Right ventricle myocardium inferior (tissue), 1 donor: ENCODE measurements at regions not wholly inside any gene's neighbourhood (a gene's known extent, or its start where the extent isn't known, plus 50 kb on each side); places are given as distances from the start of the nearest gene placed in this dataset.

Experiments used
- ATAC-seq: fragments of 200-7000 bp; cut with Tn5 transposase; one replicate; pipeline ENCODE4 v1.9.1; 2020; ENCODE audit warnings: mild to moderate bottlenecking, moderate library complexity
- DNase-seq: peaks from one replicate; pipeline ENCODE4 v3.0.0; 2021; ENCODE audit errors: missing footprints
- intact Hi-C: fragments of 100-400 bp; cut with DNase I; formaldehyde crosslinking; loops from one replicate; pipeline ENCODE4 v1.11.0; 2022
- donor health status: DM: no; HTN: yes; CAD: no; lungs with severe emphysema.

DNA sequence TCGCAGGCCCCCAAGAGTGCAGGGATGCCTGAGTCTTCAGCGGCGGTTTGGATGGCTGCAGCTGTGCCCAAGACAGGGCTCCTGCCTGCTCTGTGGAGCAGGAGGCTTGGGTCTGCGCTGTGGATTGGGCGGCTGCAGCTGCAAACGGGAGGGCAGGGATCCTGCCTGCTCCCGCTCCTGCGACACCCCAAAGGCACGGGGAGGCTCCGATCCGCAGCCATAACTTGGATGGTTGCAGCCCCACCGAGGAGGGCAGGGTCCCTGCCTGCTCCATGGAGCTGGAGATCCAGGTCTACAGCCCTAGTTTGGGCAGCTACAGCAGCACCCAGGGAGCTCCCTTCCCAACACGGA lies 898.8 kb upstream of the NEGR1 start:
- ATAC-seq, result no peak
- no peak for DNase-seq
- intact Hi-C loops, result no loop called here

DNA sequence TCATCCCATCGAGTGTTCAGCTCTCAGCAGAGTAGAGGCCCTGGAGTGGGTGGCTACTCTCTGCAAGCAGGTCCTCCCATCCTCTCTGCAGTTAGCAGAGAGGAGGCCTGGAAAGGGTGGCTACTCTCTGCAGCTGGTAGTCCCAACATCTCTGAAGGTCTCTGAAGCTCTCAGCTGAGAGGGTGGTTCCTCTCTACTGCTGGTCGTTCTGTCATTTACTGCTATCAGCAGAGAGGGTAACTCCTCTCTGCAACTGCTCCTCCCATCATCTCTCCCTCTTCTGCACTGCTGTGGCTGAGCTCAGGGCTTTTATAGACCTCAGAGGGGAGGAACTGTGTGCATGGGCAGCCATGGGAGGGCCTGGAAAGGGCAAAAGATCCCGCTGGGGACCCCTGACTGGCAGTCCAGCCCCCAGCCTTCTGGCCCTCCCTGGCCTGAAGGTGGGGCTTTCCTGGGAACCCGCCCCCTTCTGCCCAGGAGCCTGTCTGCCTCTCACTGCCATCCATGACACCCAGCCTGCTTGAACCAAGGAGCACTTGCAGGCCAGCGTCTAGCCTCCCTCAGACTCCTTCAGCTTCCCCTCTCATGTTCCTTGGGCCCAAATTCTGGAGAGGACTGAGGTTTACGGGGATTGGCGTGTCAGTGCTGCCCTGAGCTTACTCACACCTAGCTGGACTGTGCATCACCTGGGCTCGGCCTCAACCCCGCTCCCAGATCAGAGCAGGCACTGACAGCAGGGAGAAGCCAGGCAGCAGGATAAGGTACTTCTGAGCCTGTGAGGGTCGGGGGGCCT lies 898.3 kb upstream of the NEGR1 start:
- DNase-seq, result no peak
- no peak for ATAC-seq
- intact Hi-C loops, result no loop called here

DNA sequence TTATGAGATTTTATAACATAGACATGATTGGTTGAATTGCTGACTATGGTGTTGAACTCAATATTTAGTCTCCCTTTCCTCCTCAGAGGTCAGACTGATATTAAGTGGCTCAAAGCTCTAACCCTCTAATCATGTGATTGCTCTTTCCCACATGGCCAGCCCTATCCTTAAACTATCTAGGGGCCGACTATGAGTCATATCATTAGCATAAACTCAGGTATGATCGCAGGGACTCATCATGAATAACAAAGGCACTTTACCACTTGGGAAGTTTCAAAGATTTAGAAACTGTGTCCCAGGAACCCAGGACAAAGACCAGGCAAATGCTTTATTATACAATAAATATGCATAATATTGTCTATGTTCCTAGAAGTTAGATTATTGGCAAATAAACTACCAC lies 894.6 kb upstream of the NEGR1 start:
- no peak for DNase-seq
- no peak for ATAC-seq
- intact Hi-C loops, result no loop called here

DNA sequence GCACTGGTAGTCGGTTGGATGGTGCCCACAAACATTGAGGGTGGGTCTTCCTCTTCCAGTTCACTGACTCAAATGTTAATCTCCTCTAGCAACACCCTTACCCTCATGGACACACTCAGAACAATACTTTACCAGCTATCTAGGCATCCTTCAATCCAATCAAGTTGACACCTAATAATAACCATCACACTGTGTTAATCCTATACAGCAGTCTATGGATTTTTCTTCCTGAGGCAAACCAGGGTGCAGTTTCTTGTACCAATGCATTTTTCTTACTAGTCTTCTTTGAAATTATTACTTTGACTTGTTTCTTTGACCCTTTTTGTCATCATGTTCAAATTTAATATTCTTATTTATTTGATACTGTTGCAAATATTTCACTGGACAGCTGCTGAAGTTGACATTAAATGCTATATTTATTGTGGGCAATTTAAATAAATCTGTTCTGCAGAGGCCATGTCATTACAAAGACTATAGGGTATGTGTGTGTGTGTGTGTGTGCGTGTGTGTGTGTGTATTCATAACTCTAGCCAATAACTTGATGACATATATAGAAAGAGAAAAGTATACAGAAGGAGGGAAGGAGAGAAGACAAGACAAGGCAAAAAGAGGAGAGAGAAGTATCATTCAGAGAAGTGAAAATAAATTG lies 884.8 kb upstream of the NEGR1 start:
- DNase-seq (no peak), ATAC-seq (no peak)
- intact Hi-C loops, result no loop called here

DNA sequence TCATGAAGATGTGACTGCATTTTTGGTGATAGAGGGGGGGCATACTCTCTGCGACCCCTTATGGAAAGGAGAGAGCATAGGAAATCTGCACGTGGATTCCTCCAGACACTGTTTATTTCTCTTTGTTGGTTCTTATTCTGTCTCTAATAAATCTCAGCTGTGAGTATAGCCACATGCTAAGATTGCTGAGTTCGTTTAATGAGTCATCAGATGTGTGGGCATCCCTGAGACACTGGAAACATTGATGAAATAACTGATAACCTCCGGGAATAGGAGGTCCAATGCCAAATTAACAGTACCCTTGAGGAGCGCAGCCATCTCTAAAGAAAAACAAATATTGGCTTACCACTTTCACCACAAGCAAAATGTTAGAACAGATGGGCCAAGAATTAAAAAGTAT lies 880.2 kb upstream of the NEGR1 start:
- intact Hi-C loops, result no loop called here
- no peak for ATAC-seq

DNA sequence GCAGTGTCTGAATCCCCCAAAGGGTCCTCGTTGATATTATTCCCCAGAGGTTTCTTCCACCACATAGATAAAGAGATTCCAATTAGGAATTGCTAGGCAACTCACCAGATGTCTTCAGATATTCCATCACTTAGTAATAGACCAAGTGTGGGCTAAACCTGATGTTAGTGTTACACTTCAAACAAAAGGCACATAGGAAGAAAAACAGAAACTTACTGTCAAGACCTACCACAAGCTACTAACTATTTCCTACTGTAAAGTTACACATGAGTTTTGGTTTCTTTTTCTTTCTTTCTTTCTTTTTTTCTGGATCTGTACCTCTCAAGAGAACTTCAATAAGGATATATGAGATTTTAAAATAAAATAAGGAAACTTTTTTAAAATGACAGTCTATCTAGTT lies 879.1 kb upstream of the NEGR1 start:
- no peak for DNase-seq
- intact Hi-C loops, result no loop called here
- ATAC-seq, result no peak

More for the DNA sequence above, 880.2 kb upstream of the NEGR1 start:
- no peak for DNase-seq

DNA sequence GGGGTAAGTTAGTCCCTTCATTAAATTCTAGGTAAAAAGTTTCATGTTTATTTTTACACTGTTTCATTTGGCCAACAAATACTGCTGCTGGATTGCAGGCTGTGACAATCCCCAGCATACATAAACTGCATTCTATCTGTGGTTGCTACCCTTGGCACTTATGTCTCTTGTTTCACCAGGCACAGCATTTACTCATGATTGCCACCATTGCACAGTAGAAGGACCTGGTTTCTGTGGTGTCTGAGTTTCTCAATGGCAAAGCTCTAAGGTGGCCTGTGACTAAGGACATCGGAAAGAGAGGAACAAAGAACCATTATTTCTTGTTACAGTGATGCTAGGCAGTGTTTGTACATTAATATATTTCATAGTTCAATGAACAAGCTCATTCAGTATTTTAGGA lies 878.4 kb upstream of the NEGR1 start:
- ATAC-seq (no peak), DNase-seq (no peak)
- intact Hi-C loops, result no loop called here

DNA sequence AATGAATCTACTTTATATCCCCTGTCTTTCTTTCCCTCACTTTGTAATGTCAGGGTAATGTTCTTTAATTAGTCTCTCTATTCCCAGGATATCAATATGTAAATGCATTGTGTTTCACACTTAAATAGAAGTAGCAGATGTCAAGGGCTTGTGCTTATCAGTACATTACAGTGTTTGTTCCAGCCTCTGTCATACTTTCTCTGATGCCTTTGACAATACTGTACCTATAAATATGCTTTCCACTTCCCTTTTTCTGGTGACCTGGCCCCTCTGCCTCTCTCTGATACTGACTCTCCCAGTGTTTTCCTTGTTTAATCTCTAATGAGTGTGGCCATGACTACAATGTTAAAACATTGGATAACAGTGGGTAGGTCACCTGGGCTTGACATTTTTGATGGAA lies 862.0 kb upstream of the NEGR1 start:
- ATAC-seq (no peak), DNase-seq (no peak)
- intact Hi-C loops, result no loop called here

DNA sequence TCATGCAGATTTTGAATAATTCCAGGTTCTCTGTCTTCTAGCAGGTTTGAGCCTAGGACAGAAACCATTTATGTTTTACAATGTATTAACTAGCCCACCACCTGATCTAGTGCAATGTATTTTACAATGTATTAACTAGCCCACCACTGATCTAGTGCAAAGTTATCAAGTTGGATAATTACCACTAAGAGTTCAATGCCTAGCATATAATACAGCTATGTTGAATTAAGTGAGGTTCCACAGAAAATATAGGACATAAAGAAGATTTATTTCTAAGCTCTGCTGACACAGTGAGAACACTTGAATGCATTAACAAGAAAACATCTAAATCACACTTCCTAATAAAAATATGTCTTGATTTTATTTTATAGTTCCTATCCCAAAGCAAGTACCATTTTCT lies 854.6 kb upstream of the NEGR1 start:
- intact Hi-C loops, result no loop called here
- ATAC-seq, result no peak
- DNase-seq, result no peak

DNA sequence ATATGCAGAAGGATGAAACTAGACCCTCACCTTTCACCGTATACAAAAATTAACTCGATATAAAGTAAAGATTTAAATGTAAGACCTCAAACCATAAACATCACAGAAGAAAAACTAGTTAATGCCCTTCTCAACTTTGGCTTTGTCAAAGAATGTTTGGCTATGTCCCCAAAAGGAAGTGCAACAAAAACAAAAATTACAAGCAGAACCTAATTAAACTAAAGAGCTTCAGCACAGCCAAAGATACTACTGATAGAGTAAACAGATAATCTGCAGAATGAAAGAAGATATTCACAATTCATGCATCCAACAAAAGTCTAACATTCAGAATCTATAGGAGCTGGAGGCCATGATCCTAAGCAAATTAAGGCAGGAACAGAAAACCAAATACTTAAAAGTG lies 824.6 kb upstream of the NEGR1 start:
- DNase-seq (no peak), ATAC-seq (no peak)
- intact Hi-C loops, result no loop called here

DNA sequence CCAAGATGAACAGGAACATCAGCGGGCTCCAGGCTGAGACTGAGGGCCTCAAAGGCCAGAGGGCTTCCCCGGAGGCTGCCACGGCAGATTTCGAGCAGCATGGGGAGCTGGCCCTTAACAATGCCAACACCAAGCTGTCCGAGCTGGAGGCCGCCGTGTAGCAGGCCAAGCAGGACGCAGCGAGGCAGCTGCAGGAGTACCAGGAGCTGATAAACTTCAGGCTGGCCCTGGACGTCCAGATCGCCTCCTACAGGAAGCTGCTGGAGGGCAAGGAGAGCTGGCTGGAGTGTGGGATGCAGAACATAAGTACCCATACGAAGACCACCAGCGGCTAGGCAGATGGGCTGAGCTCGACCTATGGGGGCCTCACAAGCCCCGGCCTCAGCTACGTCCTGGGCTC lies 823.4 kb upstream of the NEGR1 start:
- intact Hi-C loops, result no loop called here
- no peak for DNase-seq

DNA sequence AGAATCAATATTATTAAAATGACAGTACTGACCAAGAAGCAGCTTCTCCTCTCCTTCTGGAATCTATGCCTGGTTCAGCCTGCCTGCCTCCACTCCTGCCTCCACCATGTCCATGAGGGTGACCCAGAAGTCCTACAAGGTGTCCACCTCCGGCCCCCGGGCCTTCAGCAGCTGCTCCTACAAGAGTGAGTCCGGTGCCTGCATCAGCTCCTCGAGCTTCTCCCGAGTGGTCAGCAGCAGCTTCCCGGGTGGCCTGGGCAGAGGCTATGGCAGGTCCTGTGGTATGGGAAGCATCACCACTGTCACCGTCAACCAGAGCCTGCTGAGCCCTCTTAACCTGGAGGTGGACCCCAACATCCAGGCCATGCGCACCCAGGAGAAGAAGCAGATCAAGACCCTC lies 822.4 kb upstream of the NEGR1 start:
- intact Hi-C loops, result no loop called here
- ATAC-seq (no peak), DNase-seq (peak; percentile 66)

More for the DNA sequence above, 823.4 kb upstream of the NEGR1 start:
- no peak for ATAC-seq

DNA sequence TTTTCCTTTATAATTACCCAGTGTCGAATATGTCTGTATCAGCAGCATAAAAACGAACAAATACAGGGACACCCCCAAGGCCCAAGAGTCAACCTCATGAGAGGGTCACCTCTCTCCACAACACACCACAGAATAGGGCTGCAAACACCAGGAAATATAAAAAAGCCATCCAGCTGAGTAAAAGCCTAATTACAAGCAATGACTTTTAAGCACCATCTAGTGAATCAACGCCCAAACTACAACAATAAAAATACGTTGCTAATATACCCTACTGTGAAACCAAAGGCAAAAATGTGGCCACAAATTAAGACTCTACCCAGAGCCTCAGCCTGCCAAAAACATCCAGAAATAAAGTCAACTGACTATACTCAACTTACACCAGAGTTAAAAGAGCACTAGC lies 817.9 kb upstream of the NEGR1 start:
- intact Hi-C loops, result no loop called here
- no peak for ATAC-seq
- DNase-seq, result no peak

DNA sequence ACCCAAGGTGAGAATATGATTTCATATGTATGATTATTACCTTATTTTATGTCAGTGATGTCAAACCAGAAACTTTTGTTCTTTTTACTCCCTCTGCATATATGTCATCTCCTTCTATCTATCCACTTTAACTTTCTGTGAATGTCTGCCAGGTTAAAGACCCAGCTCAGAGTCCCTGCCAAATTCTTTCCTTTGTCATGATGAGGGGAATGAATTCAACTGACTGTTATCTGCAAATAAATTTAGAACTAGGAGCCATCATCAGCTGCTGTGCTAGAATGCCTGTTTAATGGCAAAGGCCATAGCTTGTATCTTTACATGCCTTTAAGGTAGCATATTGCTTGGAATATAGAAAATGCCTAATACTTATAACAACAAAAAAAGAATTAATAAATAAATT lies 815.6 kb upstream of the NEGR1 start:
- DNase-seq (no peak), ATAC-seq (no peak)
- intact Hi-C loops, result no loop called here

DNA sequence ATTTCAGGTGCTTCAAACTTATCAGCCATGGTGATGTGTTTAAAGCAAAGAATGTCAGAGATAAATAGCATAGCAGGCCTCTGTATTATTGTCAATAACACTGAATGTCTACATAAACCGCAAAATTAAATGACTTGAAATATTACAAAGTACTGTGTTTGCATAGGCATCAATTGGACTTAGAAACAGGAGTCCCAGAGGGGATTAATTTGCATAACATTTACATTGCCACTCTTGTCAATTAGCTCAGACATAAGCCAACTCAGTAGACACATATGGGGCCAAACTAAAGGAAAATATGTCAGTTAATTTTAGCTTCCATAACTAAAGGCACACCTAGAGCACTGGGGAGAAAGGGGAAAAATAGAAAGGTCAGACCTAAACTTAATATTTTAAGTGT lies 814.5 kb upstream of the NEGR1 start:
- ATAC-seq, result no peak
- intact Hi-C loops, result no loop called here

DNA sequence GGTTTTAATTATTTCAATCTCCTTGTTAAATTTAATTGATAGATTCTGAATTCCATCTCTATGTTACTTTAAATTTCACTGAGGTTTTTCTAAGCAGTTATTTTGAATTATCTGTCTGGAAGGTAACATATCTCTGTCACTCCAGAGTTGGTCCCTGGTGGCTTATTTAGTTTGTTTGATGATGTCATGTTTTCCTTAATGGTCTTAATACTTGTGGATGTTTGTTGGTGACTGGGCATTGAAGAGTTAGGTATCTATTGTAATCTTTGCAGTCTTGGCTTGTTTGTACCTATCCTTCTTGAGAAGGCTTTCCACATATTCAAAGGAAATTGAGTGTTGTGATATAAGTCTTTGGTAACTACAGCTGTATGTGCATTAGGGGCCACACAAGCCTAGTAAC lies 810.0 kb upstream of the NEGR1 start:
- intact Hi-C loops, result no loop called here
- ATAC-seq, result no peak

More for the DNA sequence above, 814.5 kb upstream of the NEGR1 start:
- DNase-seq, result no peak

DNA sequence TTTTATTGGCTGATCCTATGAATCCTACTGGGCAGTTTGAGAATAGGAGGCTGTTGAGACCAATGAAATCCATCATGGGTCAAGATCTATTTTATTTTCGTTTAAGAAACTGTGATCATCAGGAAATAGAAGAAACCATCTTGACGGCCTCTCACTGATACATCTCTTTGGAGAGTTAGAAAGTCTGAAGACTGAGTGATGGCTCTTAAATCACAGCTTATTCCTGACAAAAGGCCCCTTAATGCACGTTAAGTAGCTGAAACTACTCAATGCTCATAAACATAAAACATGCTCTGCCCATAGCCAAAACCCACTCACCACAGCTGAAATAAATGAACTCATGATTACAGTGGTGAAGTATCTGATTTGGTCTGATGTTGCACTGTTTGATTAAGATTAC lies 784.5 kb upstream of the NEGR1 start:
- ATAC-seq (no peak), DNase-seq (no peak)
- intact Hi-C loops, result no loop called here

More for the DNA sequence above, 810.0 kb upstream of the NEGR1 start:
- no peak for DNase-seq

DNA sequence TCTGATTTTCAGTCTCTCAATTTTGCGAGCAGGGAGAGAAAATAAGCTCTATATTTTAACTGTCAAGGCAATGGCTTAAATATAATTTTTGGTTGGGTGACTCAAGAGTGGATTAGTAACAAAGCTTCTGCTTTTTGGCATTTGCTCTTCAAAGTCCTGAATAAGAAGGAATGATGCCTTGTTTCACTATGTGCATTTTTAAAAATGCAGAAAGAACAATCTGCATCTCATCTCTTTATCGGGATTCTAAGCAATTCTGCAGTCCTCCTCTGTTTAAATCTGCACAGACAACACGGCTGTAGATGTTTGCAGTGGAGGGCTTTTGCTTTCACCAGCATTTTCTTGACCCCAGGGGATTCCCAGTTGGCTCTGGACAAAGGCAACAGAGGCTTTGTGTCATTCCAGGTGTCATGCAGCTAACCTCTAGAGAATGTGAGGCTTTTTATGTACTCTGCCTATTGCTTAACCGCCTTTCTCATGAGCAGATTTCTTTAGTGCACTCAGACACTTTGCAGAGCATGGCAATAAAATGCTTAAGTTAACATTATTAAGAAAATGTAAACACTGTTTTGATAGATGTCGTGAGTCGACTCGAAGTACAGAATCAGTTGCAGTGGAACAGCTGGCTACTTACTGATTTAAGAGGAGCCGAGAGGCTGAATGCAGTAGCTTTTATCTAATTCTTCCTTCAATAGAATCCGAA lies 783.2 kb upstream of the NEGR1 start:
- ATAC-seq (no peak), DNase-seq (no peak)
- intact Hi-C loops, result no loop called here

DNA sequence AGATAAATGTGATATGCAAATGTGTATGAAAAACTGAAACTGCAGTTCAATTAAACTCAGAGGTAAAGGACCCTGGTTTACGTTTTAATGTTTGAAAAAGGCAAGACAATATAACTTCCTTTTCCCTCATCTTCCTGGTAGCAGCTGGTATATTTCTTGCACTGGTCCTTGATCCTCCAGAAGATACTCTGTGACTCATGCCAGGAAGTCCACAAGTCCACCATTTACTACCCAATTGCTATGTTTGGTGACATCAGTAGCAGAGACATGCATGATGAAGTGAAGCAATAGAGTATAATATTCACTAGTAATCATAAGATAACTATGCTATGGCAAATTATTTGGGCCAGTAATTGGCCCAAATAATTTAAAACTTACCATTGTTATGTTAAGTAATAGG lies 774.5 kb upstream of the NEGR1 start:
- DNase-seq (no peak), ATAC-seq (no peak)
- intact Hi-C loops, result no loop called here
